Neural cell (in vitro differentiated cells): ENCODE measurements at regions not wholly inside any gene's neighbourhood (a gene's known extent, or its start where the extent isn't known, plus 50 kb on each side); places are given as distances from the start of the nearest gene placed in this dataset.

Experiments
- H2AFZ ChIP-seq: fragments of 200-600, 300-800 bp; sonication (generic), shearing (Covaris generic); 2 replicates; pipeline ENCODE4 v1.6.0; 2014; ENCODE audit warnings: low read depth, mild to moderate bottlenecking, antibody characterized with exemption, low read length, moderate library complexity
- H3F3A ChIP-seq: fragments of 200-600 bp; shearing (Covaris generic); 2 replicates; pipeline ENCODE4 v1.6.1; 2016; ENCODE audit warnings: mild to moderate bottlenecking, moderate library complexity, mixed read lengths, antibody characterized with exemption, low read length; ENCODE audit not compliant: insufficient read depth, poor library complexity, severe bottlenecking
- H3K27ac ChIP-seq: fragments of 200-600, 300-800 bp; sonication (generic), shearing (Covaris generic); 2 replicates; pipeline ENCODE4 v1.5.1; 2014; ENCODE audit warnings: mild to moderate bottlenecking, low read length, moderate library complexity
- H3K27me3 ChIP-seq: fragments of 300-800, 200-600 bp; sonication (generic), shearing (Covaris generic); 2 replicates; pipeline ENCODE4 v1.6.0; 2014; ENCODE audit warnings: mild to moderate bottlenecking, low read depth, low read length, moderate library complexity; ENCODE audit not compliant: insufficient read depth
- H3K36me3 ChIP-seq: fragments of 300-800, 200-600 bp; sonication (generic), shearing (Covaris generic); 2 replicates; pipeline ENCODE4 v1.5.1; 2014; ENCODE audit warnings: mild to moderate bottlenecking, antibody characterized with exemption, low read length, moderate library complexity; ENCODE audit not compliant: insufficient read depth
- H3K4me2 ChIP-seq: fragments of 300-800, 200-600 bp; sonication (generic), shearing (Covaris generic); 2 replicates; pipeline ENCODE4 v1.6.0; 2014; ENCODE audit warnings: mild to moderate bottlenecking, low read length
- H3K4me3 ChIP-seq: fragments of 300-800, 200-600 bp; sonication (generic), shearing (Covaris generic); 2 replicates; pipeline ENCODE4 v1.5.1; 2014; ENCODE audit warnings: mild to moderate bottlenecking, low read length, moderate library complexity
- H3K79me2 ChIP-seq: fragments of 200-600 bp; shearing (Covaris generic); replicated peaks from 2 replicates; pipeline ENCODE4 v1.6.0; 2014; ENCODE audit warnings: mild to moderate bottlenecking, low read length, moderate library complexity; ENCODE audit not compliant: insufficient read depth
- H3K9ac ChIP-seq: fragments of 300-800, 200-600 bp; sonication (generic), shearing (Covaris generic); 2 replicates; pipeline ENCODE4 v1.6.1; 2016; ENCODE audit warnings: mild to moderate bottlenecking, low read length, mixed read lengths
- H3K9me2 ChIP-seq: fragments of 200-600 bp; shearing (Covaris generic); 2 replicates; pipeline ENCODE4 v1.6.1; 2016; ENCODE audit warnings: mild to moderate bottlenecking, low read length, mixed read lengths; ENCODE audit not compliant: insufficient read depth
- H3K9me3 ChIP-seq: fragments of 200-600, 300-800 bp; sonication (generic), shearing (Covaris generic); 2 replicates; pipeline ENCODE4 v1.6.1; 2016; ENCODE audit warnings: mild to moderate bottlenecking, mixed run types, low read length, moderate library complexity, mixed read lengths
- H4K20me1 ChIP-seq: fragments of 200-600 bp; shearing (Covaris generic); 2 replicates; pipeline ENCODE4 v1.6.1; 2016; ENCODE audit warnings: mild to moderate bottlenecking, mixed run types; ENCODE audit not compliant: insufficient read depth
- CTCF ChIP-seq: fragments of 450-650 bp; IDR thresholded peaks from 2 replicates; pipeline ENCODE4 v1.5.1; 2014; ENCODE audit warnings: antibody characterized with exemption, mild to moderate bottlenecking, moderate library complexity; ENCODE audit not compliant: poor library complexity, severe bottlenecking
- EP300 ChIP-seq: fragments of 450-650 bp; conservative IDR thresholded peaks from 2 replicates; pipeline ENCODE4 v1.6.1; 2014; ENCODE audit warnings: antibody characterized with exemption, mild to moderate bottlenecking, moderate library complexity; ENCODE audit not compliant: poor library complexity, severe bottlenecking
- EZH2 ChIP-seq: fragments of 200-600, 300-800 bp; shearing (Covaris generic), sonication (generic); IDR thresholded peaks from 2 replicates; pipeline ENCODE4 v1.6.1; 2014; ENCODE audit warnings: antibody characterized with exemption, low read length, borderline replicate concordance, mild to moderate bottlenecking; ENCODE audit not compliant: insufficient read depth, poor library complexity, severe bottlenecking
- MXI1 ChIP-seq: fragments of 450-650 bp; conservative IDR thresholded peaks from 2 replicates; pipeline ENCODE4 v1.6.1; 2014; ENCODE audit warnings: antibody characterized with exemption, mild to moderate bottlenecking; ENCODE audit not compliant: poor library complexity, severe bottlenecking
- RAD21 ChIP-seq: fragments of 450-650 bp; conservative IDR thresholded peaks from 2 replicates; pipeline ENCODE4 v1.6.1; 2014; ENCODE audit warnings: antibody characterized with exemption, mild to moderate bottlenecking, moderate library complexity
- REST ChIP-seq: IDR thresholded peaks from 2 replicates; pipeline ENCODE4 v1.6.1; 2012; ENCODE audit warnings: borderline replicate concordance
- SMC3 ChIP-seq: fragments of 450-650 bp; conservative IDR thresholded peaks from 2 replicates; pipeline ENCODE4 v1.6.1; 2014; ENCODE audit warnings: antibody characterized with exemption, mild to moderate bottlenecking, moderate library complexity; ENCODE audit not compliant: poor library complexity
- TAF1 ChIP-seq: IDR thresholded peaks from 2 replicates; pipeline ENCODE4 v1.6.1; 2012; ENCODE audit warnings: low read depth

DNA sequence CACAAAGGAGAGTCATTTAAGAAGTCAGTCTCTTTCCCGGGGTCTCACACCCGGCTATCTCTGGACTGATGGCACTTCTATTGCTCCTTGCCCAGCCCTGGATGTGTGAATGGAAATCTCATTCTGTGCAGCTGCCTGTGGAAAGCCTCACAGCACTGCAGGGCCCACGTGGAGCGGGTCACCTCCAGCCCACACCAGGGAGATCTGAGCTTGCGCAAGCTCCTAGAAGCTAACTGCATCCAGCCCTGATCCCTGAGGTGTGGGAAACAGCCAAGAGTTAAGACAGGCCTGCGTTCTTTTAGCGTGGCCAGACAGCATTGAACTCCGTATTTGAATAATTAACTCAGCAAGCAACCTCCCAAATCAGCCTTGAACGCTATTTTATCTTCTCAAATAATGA lies 150.5 kb downstream of the LRIG2 start:
- Histone ChIP-seq H3K9me2 (no peaks in the 10 kb centered on the region), H3K27me3 (no peaks in the 10 kb centered on the region), H3K79me2 (no peaks in the 10 kb centered on the region), H3K27ac (no peak overlapping the region), H3K4me2 (no peak overlapping the region), H3F3A (no peaks in the 10 kb centered on the region), H3K36me3 (no peaks in the 10 kb centered on the region), H4K20me1 (no peaks in the 10 kb centered on the region), H2AFZ (no peak overlapping the region), H3K4me3 (no peak overlapping the region), H3K9ac (no peak overlapping the region), H3K9me3 (no peaks in the 10 kb centered on the region)
- TF ChIP-seq TAF1 (no peak), RAD21 (no peak)

GRCh38 chr1:113226148-113226547 lies 153.2 kb downstream of the LRIG2 start:
- no peak overlapping the region for H3K4me3 ChIP-seq

More at GRCh38 chr1:113226148-113226547, 153.2 kb downstream of the LRIG2 start:
- no peak overlapping the region for H3K4me2 ChIP-seq
- H3K9me2 ChIP-seq: no peaks in the 10 kb centered on the region
- H3K79me2 ChIP-seq: no peaks in the 10 kb centered on the region
- no peaks in the 10 kb centered on the region for H3K36me3 ChIP-seq
- no peaks in the 10 kb centered on the region for H4K20me1 ChIP-seq
- no peak overlapping the region for H2AFZ ChIP-seq
- H3K27ac ChIP-seq: no peak overlapping the region
- H3K27me3 ChIP-seq: no peaks in the 10 kb centered on the region
- H3K9me3 ChIP-seq: no peaks in the 10 kb centered on the region
- TF ChIP-seq TAF1 (no peak), MXI1 (no peak), SMC3 (no peak), EZH2 (no peak), REST (no peak), EP300 (no peak), CTCF (no peak), RAD21 (no peak)
- H3F3A ChIP-seq: no peaks in the 10 kb centered on the region
- no peak overlapping the region for H3K9ac ChIP-seq
